ENCODE measurements at regions not wholly inside any gene's neighbourhood (a gene's known extent, or its start where the extent isn't known, plus 50 kb on each side); places are given as distances from the start of the nearest gene placed in this dataset.

DNA sequence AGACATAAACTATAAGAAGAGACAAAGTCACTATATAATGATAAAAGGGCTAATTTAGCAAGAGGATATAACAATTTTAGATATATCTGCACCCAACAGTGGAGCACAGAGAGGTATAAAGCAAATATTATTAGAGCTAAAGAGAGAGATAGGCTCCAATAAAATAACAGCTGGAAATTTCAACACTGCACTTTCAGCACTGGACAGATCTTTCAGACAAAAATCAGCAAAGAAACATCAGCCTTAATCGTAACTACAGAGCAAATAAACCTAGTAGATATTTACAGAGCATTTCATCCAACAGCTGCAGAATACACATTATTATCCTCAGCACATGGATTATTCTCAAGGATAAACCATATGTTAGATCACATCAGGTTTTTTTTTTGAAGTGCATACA, 642.9 kb downstream of the AMY1C start:
- no peak for TF ChIP-seq EZH2 (IDR thresholded peaks at IDR 0.05)
- TF ChIP-seq, protein P1, sequence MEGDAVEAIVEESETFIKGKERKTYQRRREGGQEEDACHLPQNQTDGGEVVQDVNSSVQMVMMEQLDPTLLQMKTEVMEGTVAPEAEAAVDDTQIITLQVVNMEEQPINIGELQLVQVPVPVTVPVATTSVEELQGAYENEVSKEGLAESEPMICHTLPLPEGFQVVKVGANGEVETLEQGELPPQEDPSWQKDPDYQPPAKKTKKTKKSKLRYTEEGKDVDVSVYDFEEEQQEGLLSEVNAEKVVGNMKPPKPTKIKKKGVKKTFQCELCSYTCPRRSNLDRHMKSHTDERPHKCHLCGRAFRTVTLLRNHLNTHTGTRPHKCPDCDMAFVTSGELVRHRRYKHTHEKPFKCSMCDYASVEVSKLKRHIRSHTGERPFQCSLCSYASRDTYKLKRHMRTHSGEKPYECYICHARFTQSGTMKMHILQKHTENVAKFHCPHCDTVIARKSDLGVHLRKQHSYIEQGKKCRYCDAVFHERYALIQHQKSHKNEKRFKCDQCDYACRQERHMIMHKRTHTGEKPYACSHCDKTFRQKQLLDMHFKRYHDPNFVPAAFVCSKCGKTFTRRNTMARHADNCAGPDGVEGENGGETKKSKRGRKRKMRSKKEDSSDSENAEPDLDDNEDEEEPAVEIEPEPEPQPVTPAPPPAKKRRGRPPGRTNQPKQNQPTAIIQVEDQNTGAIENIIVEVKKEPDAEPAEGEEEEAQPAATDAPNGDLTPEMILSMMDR (IDR thresholded peaks at IDR 0.05), result no peak
